SK-MEL-5 (cell line): ENCODE measurements at regions not wholly inside any gene's neighbourhood (a gene's known extent, or its start where the extent isn't known, plus 50 kb on each side); places are given as distances from the start of the nearest gene placed in this dataset.
"Not testable (repeated sequence)": the region's sequence is repeated elsewhere in the genome, so short reads cannot be mapped to it uniquely, and the experiment has no call there.

Experiments used
- DNase-seq: peaks from one replicate; pipeline ENCODE4 v3.0.0-alpha.2; 2016; ENCODE audit warnings: low read depth, low spot score
- in situ Hi-C: cut with HindIII; loops from 2 replicates; pipeline ENCODE4 v1.10.0; 2016; ENCODE audit warnings: low sequenced_read_pairs, high pct_unique_total_duplicates, low pct_unique_long_range_greater_than_20kb

GRCh38 chr10:3877211-3878000 lies 92.4 kb upstream of the KLF6 start:
- in situ Hi-C loops, result no loop called here
- DNase-seq, result no peak

GRCh38 chr10:3876350-3876962 lies 91.4 kb upstream of the KLF6 start:
- no peak for DNase-seq
- in situ Hi-C loops, result no loop called here

- in situ Hi-C loops, result no loop called here
- no peak for DNase-seq
These were observed 90.8 kb upstream of the KLF6 start for GRCh38 chr10:3875842-3876235.

- no peak for DNase-seq
- in situ Hi-C loops, result no loop called here
These were observed 90.2 kb upstream of the KLF6 start for GRCh38 chr10:3874990-3875841.

GRCh38 chr10:3874610-3874989 lies 89.6 kb upstream of the KLF6 start:
- DNase-seq, in situ Hi-C loops: not testable (repeated sequence)

GRCh38 chr10:3873728-3874461 lies 88.9 kb upstream of the KLF6 start:
- in situ Hi-C loops, result no loop called here
- peak; percentile 51 for DNase-seq

GRCh38 chr10:3872712-3873329 lies 87.8 kb upstream of the KLF6 start:
- in situ Hi-C loops, result no loop called here
- DNase-seq, result no peak

- in situ Hi-C loops, result no loop called here
- no peak for DNase-seq
These were observed 86.5 kb upstream of the KLF6 start for GRCh38 chr10:3871424-3871996.

- DNase-seq, result no peak
- in situ Hi-C loops, result no loop called here
These were observed 84.0 kb upstream of the KLF6 start for GRCh38 chr10:3869036-3869435.

- no peak for DNase-seq
- in situ Hi-C loops, result no loop called here
These were observed 83.3 kb upstream of the KLF6 start for GRCh38 chr10:3868271-3868664.

GRCh38 chr10:3867454-3868270 lies 82.7 kb upstream of the KLF6 start:
- no peak for DNase-seq
- in situ Hi-C loops, result no loop called here

- in situ Hi-C loops, result no loop called here
These were observed 81.3 kb upstream of the KLF6 start for GRCh38 chr10:3866332-3866731.

GRCh38 chr10:3865565-3865964 lies 80.6 kb upstream of the KLF6 start:
- in situ Hi-C loops, result no loop called here
- DNase-seq, result no peak

More at GRCh38 chr10:3866332-3866731, 81.3 kb upstream of the KLF6 start:
- no peak for DNase-seq

GRCh38 chr10:3861795-3862194 lies 76.8 kb upstream of the KLF6 start:
- in situ Hi-C loops, result no loop called here

GRCh38 chr10:3858051-3858845 lies 73.2 kb upstream of the KLF6 start:
- in situ Hi-C loops, result no loop called here
- no peak for DNase-seq

More at GRCh38 chr10:3861795-3862194, 76.8 kb upstream of the KLF6 start:
- DNase-seq, result no peak

- in situ Hi-C loops, result no loop called here
- DNase-seq, result no peak
These were observed 72.3 kb upstream of the KLF6 start for GRCh38 chr10:3857318-3857717.
